ENCODE measurements at regions not wholly inside any gene's neighbourhood (a gene's known extent, or its start where the extent isn't known, plus 50 kb on each side); places are given as distances from the start of the nearest gene placed in this dataset.

GRCh38 chr21:41604583-41605041, 96.7 kb upstream of the TMPRSS2 start:
- peak overlapping the region; percentile 38; the same call in 1 of the 2 replicates for H4K8ac ChIP-seq (ENCODE audit: extremely low read depth, insufficient read depth, low read length)
- H3K4me3 ChIP-seq (ENCODE audit: extremely low read depth in 1 of 4, insufficient read depth in 2 of 4, low read depth in 3 of 4, low read length in 4 of 4), result no peak overlapping the region
- no peak overlapping the region for H3K4me2 ChIP-seq (ENCODE audit: insufficient read depth in 1 of 2, low read depth in 2 of 2, low read length in 2 of 2)
- no peaks in the 10 kb centered on the region for H3K79me1 ChIP-seq (ENCODE audit: low read depth, low read length)
- ChIA-PET POLR2A (ENCODE audit: partially characterized antibody) (no interaction called here), CTCF (ENCODE audit: partially characterized antibody) (interaction anchor here (0.6 to 2.2 kb wide), 10 partner anchors 8 to 869 kb away, joined by 3 to 6 read pairs (median 3); no protein-coding TSS in a partner anchor)
- H3K56ac ChIP-seq (replicated peaks; ENCODE audit: insufficient read length, low read depth, low read length), result no peak overlapping the region
- no peak overlapping the region for H2AFZ ChIP-seq (ENCODE audit: low read length)
- DNase-seq (ENCODE audit: low read depth in 1 of 2, low spot score in 2 of 2), result no peak
- no peak overlapping the region for H2BK12ac ChIP-seq (ENCODE audit: low read depth, low read length)
- H4K20me1 ChIP-seq (replicated peaks in 1 of 2; ENCODE audit: control insufficient read depth in 1 of 2, insufficient read depth in 2 of 2, low read length in 2 of 2), result no peaks in the 10 kb centered on the region
- no peak overlapping the region for H2BK5ac ChIP-seq (ENCODE audit: low read depth, low read length)
- H3K18ac ChIP-seq (ENCODE audit: extremely low read depth, low read length), result no peak overlapping the region
- H3K27ac ChIP-seq (ENCODE audit: low read depth, low read length), result no peak overlapping the region
- H3K4ac ChIP-seq (replicated peaks; ENCODE audit: insufficient read length, low read depth, low read length), result no peak overlapping the region
- H3K36me3 ChIP-seq (ENCODE audit: control insufficient read depth in 2 of 4, insufficient read depth in 4 of 4, low read length in 3 of 4), result no peaks in the 10 kb centered on the region
- 84% methylated on average over 12 of the region's 12 CpGs; no CpG with 5 or more reads in 1 of the 2 experiments for WGBS, 2 experiments (ENCODE audit: extremely low coverage in 1 of 2, insufficient coverage in 1 of 2, insufficient read length in 1 of 2, insufficient replicate concordance in 2 of 2, low coverage in 1 of 2, low lambda C conversion rate in 2 of 2, missing lambda C conversion rate in 1 of 2)
- H3K23ac ChIP-seq (ENCODE audit: insufficient read length), result no peak overlapping the region
- no peak overlapping the region for H2BK15ac ChIP-seq (ENCODE audit: low read length)
- H4K5ac ChIP-seq (ENCODE audit: insufficient read length, low read depth, low read length), result no peak overlapping the region
- no peak overlapping the region for H2BK120ac ChIP-seq (replicated peaks; ENCODE audit: low read depth, low read length)
- H3K79me2 ChIP-seq (ENCODE audit: control insufficient read depth in 1 of 2, insufficient read depth in 2 of 2, low read length in 2 of 2), result no peaks in the 10 kb centered on the region
- H3K4me1 ChIP-seq (replicated peaks in 1 of 4; ENCODE audit: control insufficient read depth in 3 of 4, insufficient read depth in 4 of 4, low read length in 3 of 4), result peaks cover 0 to 15% (median 7%) of the 10 kb centered on the region in 4 experiments; a peak in 4 of 7 replicates
- H3K9me3 ChIP-seq (ENCODE audit: insufficient read depth in 2 of 2, low read depth in 1 of 2, low read length in 1 of 2), result peaks cover 0 to under 1% of the 10 kb centered on the region in 2 experiments; a peak in 2 of 4 replicates
- H4K91ac ChIP-seq (replicated peaks; ENCODE audit: insufficient read length, low read length), result peak overlapping the region; percentile 20
- H3K23me2 ChIP-seq (ENCODE audit: low read depth, low read length), result no peaks in the 10 kb centered on the region
- no peak overlapping the region for H3K14ac ChIP-seq (ENCODE audit: insufficient read length)
- no peak overlapping the region for H3K9ac ChIP-seq (replicated peaks in 1 of 4; ENCODE audit: extremely low read depth in 1 of 4, low read depth in 3 of 4, low read length in 3 of 4)
- H3K27me3 ChIP-seq (replicated peaks in 1 of 4; ENCODE audit: control insufficient read depth in 3 of 4, extremely low read depth in 1 of 4, insufficient read depth in 3 of 4, low read length in 3 of 4), result no peaks in the 10 kb centered on the region
- H2AK5ac ChIP-seq (ENCODE audit: low read depth, low read length), result no peak overlapping the region
- H2BK20ac ChIP-seq (ENCODE audit: low read length), result no peak overlapping the region
- no peak for FAIRE-seq
- TF ChIP-seq SUZ12 (IDR thresholded peaks at IDR 0.05; ENCODE audit: low read length), result no peak
- no peak for TF ChIP-seq HDAC6 (IDR thresholded peaks at IDR 0.05; ENCODE audit: low read depth, low read length)

Data from H1 (cell line).